HG03135 (cell line): ENCODE measurements at regions not wholly inside any gene's neighbourhood (a gene's known extent, or its start where the extent isn't known, plus 50 kb on each side); places are given as distances from the start of the nearest gene placed in this dataset.

Experiments
- ATAC-seq: cut with Tn5 transposase; IDR thresholded peaks from one replicate; pipeline ENCODE4 v1.9.1; 2021; ENCODE audit warnings: mild to moderate bottlenecking, moderate library complexity; ENCODE audit not compliant: unreplicated experiment

GRCh38 chr2:156834431-156834830 is 398.3 kb downstream of the GPD2 start:
- no peak for ATAC-seq

DNA sequence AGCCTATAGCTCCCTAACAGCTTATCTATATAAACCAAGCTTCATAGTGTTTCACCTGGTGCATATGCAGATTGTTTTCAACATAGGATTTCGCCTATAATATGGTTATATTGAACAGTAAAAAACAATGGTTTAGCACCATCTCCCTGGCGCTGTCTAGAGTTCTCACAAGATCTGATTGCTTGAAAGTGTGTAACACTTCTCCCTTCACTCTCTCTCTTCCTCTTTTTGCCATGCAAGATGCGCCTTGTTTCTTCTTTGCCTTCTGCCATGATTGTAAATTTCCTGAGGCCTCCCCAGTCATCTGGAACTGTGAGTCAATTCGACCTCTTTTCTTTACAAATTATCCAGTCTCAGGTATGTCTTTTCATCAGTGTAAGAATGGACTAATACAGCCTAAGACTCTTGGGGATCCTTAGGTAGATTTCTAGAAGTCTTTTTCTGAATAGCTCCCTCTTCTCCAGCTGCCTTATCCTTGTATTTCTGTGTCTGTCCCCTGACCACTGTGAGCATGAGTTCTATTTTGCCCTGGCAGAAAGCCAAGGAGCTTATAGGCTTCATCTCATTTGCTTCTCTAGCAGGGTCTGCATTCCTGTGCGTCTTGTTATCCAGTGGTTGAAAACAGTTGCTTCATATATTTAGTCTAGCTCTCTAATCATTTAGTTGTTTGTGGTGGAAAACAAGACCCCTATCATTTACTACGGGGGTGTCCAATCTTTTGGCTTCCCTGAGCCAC is 401.6 kb downstream of the GPD2 start:
- ATAC-seq, result no peak

- no peak for ATAC-seq
Measured at GRCh38 chr2:156841321-156841720, 405.1 kb downstream of the GPD2 start.

GRCh38 chr2:156845806-156846558 is 409.8 kb downstream of the GPD2 start:
- no peak for ATAC-seq

DNA sequence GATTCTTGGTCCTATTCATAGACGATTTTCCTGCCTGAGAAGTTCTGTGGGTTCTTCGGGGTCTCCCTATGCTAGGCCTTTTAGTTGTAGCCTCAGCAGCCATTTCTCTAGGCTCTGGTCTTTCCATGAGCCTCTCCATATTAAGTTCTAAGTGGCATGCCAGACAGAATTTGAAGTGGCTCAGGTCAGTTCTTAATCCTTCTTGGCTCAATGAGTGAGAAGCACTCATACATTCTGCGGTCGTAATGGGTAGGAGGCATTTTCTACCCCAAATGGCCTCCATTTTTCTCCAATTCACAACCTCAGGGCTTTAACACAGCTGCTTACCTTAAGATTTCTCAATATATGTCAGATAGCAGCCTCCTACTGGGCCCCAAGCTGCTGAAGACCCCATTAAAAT is 405.3 kb upstream of the GALNT5 start:
- ATAC-seq, result no peak

DNA sequence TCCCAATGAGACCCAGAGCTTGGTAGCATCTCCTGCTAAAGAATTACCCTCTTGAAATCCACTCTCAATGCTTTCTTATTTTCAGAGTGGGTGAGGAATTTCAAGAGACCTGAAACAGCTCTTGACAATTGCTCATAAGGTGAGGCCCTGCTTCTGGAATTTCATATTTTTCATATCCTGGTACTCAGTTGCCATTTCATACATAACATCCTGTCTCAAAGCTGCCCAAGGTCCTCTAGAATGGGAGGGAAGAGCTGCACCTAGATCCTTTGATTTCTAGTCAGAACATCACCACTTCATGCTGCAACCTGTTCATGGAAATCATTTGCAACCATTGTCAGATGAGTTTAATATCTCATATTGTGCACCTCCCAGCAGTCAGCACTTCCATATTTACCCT is 404.8 kb upstream of the GALNT5 start:
- ATAC-seq, result no peak

DNA sequence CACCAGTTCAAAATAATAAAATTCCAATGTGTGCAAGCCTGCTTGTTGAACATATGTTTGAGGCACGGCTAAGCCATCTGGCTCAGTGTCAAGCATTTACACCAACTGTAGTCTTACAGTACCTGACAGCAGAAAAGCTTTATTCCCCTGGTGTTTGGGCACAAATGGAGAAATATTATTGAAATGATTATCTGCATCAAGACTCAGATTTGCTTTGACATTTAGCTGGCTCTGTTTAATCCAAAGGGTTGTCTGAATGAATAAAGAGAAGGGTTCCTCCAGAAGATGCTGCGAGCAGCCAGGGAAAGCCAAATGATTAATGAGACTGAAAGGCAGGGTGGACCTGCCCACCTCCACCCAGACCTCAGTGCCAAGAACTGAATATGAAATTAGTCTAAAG is 393.2 kb upstream of the GALNT5 start:
- ATAC-seq, result no peak

- no peak for ATAC-seq
Measured at GRCh38 chr2:156864753-156865152, 392.8 kb upstream of the GALNT5 start.

- no peak for ATAC-seq
Measured at GRCh38 chr2:156867201-156867600, 390.3 kb upstream of the GALNT5 start.

- ATAC-seq, result no peak
Measured at GRCh38 chr2:156874707-156875106, 382.8 kb upstream of the GALNT5 start.

DNA sequence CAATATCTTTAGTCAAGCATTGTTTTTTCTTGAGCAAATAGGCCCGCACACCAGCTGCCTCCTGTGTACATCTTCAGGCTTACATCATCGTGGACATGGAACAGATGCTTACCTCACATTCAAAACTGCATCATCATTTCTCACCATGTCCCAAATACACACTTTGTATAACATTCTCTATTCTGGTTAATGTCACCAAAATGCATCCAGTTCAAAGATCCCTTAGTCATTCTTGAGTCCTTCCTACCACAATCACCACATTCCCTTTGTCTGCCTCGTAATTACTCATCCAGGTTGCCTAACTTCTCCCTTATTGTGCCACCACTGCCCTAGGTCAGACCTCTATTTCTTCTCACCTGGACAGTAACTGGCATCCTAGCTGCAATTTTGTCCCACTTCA is 373.7 kb upstream of the GALNT5 start:
- ATAC-seq, result no peak

DNA sequence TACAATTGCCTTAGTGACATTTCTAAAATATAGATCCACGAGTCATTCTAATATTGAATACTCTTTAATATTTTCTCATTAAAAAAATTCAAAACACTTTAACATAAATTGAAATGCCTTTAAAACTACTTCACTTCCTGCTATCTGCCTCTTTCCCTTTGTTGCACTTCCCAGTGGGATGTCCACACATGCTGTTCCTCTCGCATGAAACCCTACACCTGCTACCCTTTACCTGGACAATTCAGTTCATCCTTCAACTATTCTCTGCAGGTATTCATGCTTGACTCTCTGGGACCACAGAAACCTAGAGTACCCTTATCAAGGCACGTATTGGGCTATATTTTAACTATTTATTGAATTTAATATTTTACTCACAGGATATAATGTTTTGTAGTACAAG is 373.3 kb upstream of the GALNT5 start:
- no peak for ATAC-seq

- no peak for ATAC-seq
Measured at GRCh38 chr2:156890529-156891148, 366.9 kb upstream of the GALNT5 start.

- ATAC-seq, result no peak
Measured at GRCh38 chr2:156891609-156892008, 365.9 kb upstream of the GALNT5 start.

DNA sequence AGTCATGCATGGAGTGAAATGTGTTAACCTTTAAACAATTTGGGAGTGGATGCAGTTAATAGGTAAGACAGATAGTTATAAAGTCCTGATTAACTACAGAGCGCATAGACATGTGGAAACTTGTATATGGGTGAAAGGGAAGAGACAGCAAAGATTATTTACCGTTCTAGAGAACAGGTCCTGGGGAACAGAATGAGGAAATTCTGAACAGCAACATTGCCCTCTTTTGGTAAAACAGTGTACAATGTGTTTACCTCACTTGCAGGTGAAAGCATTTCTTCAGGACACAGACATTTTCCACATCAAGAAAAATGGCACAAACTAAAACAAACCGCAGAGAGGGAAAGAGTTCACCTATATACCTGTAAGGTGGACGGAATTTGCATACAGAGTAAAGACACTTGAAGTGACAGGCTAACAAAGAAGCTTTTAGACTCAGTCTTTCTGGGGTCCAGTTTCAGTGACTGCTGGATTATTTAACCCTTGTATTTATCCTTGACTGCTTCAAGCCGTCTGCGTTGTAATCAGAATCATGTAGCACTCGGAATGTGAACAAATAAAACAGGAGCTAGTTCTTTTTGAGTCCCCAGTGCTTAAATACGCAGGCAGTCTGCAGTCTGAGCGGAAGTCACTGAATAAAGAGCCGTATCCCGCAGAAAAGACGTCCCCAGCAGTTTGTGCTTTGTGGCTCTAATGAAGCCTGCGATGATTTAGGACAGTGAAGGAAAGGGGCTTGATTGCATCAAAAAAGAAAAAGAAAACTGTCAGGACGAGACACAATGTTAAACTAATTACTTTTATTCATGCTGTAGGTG is 364.8 kb upstream of the GALNT5 start:
- ATAC-seq, result peak; percentile 57

- peak; percentile 94 for ATAC-seq
Measured at GRCh38 chr2:156896294-156896693, 361.2 kb upstream of the GALNT5 start.

DNA sequence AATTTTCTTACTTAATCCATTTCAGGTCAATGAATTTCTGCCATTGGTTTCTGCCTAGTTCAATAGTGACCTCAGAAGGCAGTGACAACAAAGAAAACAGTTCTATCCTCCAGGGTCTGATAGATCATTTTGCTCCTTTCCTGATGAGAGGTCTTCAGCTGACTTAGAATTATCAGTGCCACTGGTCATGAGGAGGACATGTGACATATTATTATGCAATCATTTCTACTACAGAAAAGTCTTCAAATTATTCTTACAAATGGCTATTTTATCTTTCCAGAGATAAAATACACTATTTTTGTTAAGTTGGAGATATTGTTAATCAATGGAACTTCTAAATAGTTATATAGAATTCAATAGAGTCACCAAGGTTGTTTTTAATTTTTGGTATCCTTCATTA is 360.0 kb upstream of the GALNT5 start:
- ATAC-seq, result no peak

- no peak for ATAC-seq
Measured at GRCh38 chr2:156901373-156902031, 356.0 kb upstream of the GALNT5 start.

DNA sequence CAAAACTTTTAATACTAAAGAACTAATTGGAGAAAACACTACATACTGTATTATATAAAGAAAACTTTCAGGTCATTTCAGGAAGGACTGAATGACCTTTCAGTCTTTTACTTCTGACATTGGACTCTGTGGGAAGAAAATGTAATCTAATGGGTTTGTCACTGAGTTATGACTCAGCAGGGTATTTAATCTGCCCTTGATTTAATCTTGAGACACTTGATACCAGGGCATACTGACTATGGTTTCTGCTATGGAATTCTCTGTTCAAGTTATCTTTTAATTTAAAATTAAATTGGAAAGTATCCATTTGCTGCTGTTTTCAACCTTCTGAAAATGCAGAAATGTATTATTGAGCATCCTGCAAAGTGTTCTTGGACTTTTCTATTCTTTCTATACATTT is 354.2 kb upstream of the GALNT5 start:
- no peak for ATAC-seq

DNA sequence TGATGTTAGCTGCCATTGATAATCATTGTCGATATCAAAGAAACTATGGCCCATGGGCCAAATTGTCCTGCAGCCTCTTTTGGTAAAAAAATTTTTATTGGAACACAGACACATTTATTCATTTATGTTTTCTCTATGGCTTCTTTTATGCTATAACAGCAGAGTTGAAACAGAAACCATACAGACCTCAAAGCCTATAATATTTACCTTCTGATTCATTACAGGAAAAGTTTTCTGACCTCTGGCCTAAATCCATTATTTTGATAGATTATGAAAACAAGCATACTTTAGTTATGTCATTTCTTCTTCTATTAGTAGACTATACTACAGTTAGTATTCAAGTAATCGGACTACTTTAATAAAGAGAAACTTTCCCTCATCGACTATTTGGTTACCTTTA is 349.7 kb upstream of the GALNT5 start:
- ATAC-seq, result peak; percentile 66

DNA sequence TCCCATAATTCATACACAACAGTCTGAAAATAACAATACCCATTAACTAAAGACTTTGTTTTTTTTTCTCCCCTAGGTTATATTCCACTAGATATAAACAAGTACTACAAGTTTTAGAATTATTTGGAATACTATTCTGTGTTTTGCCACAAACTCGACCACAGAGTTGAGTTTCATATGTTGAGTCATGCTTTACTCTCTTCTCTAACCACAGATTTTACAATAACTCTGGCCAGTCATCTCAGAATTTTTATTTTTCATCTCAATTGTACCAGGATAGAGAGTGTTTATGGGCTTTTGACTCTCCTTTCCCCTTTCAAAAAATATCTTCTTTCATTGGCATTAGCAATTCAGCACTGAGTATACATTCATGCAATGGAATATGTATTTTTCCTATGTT is 348.7 kb upstream of the GALNT5 start:
- peak; percentile 80 for ATAC-seq
